ENCODE measurements at regions not wholly inside any gene's neighbourhood (a gene's known extent, or its start where the extent isn't known, plus 50 kb on each side); places are given as distances from the start of the nearest gene placed in this dataset.

DNA sequence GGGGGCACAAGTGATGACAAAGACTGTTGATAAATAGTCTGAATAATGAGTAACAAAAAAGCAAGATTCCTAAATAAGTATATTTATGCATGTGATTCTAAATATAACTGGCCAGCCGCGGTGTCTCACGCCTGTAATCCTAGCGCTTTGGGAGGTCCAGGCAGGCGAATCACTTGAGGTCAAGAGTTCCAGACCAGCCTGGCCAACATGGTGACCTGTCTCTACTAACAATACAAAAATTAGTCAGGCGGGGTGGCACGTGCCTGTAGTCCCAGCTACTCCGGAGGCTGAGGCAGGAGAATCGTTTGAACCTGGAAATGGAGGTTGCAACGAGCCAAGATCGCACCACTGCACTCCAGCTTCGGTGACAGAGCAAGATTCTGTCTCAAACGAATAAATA, 161.5 kb downstream of the TOMM20 start:
- Histone ChIP-seq H4K20me1 (replicated peaks; ENCODE audit: control insufficient read depth, insufficient read depth, low read length) (no peaks in the 10 kb centered on the region), H3K9ac (ENCODE audit: insufficient read depth in 1 of 2, low read depth in 2 of 2, low read length in 2 of 2) (no peak overlapping the region), H3K4me3 (no peak overlapping the region), H3K4me1 (replicated peaks in 1 of 2; ENCODE audit: control insufficient read depth in 2 of 2, insufficient read depth in 2 of 2, low read length in 2 of 2) (peaks cover 18 to 59% of the 10 kb centered on the region in 2 experiments), H3K36me3 (ENCODE audit: control insufficient read depth, insufficient read depth, low read length) (no peaks in the 10 kb centered on the region), H3K79me2 (ENCODE audit: control insufficient read depth, insufficient read depth, low read length) (no peaks in the 10 kb centered on the region), H3K4me2 (ENCODE audit: insufficient read depth, low read length) (no peak overlapping the region), H2AFZ (ENCODE audit: low read depth, low read length) (peak overlapping the region; percentile 36; the same call in 1 of the 2 replicates), H3K27ac (ENCODE audit: extremely low read depth, low read depth, low read length) (no peak overlapping the region), H3K9me3 (replicated peaks; ENCODE audit: control insufficient read depth, insufficient read depth, low read depth, low read length) (no peaks in the 10 kb centered on the region; the same call in none of the 2 replicates), H3K27me3 (ENCODE audit: control insufficient read depth in 2 of 2, insufficient read depth in 2 of 2, low read length in 2 of 2) (no peaks in the 10 kb centered on the region), H3K9me1 (ENCODE audit: control insufficient read depth, insufficient read depth, low read length) (no peaks in the 10 kb centered on the region)
- intact Hi-C loops (cut with micrococcal nuclease) (no loop called here), in situ Hi-C loops (cut with MboI) (no loop called here)
- TF ChIP-seq ZBTB33 (CRISPR knock-in tag; IDR thresholded peaks at IDR 0.05), result peak; percentile 89
- TF ChIP-seq SMAD2 (IDR thresholded peaks at IDR 0.05; ENCODE audit: low read depth, low read length), result no peak
- no peak for TF ChIP-seq CTBP1 (IDR thresholded peaks at IDR 0.05; ENCODE audit: borderline replicate concordance)
- no peak for DNase-seq (ENCODE audit: extremely low read depth in 1 of 4, low spot score in 3 of 4)
- ChIA-PET CTCF (ENCODE audit: low intra/inter-chr PET ratio) (no interaction called here), POLR2A (interaction anchor here (0.9 to 1.4 kb wide), 2 partner anchors 8 to 366 kb away, joined by 3 to 5 read pairs; no protein-coding TSS in a partner anchor)
- 78% methylated on average over 13 of the region's 13 CpGs for WGBS (ENCODE audit: insufficient coverage, low coverage, missing lambda C conversion rate)
- FAIRE-seq, result no peak
- no TSS peak for BruUV-seq (replicated peaks)
- no peak for ATAC-seq

GRCh38 chr1:234965111-234965510, 163.5 kb downstream of the TOMM20 start:
- Histone ChIP-seq H3K4me2 (ENCODE audit: insufficient read depth, low read length) (no peak overlapping the region), H3K4me1 (replicated peaks in 1 of 2; ENCODE audit: control insufficient read depth in 2 of 2, insufficient read depth in 2 of 2, low read length in 2 of 2) (peaks cover 21 to 58% of the 10 kb centered on the region in 2 experiments), H4K20me1 (replicated peaks; ENCODE audit: control insufficient read depth, insufficient read depth, low read length) (no peaks in the 10 kb centered on the region), H3K4me3 (no peak overlapping the region), H3K9me1 (ENCODE audit: control insufficient read depth, insufficient read depth, low read length) (no peaks in the 10 kb centered on the region), H3K27me3 (ENCODE audit: control insufficient read depth in 2 of 2, insufficient read depth in 2 of 2, low read length in 2 of 2) (no peaks in the 10 kb centered on the region), H3K36me3 (ENCODE audit: control insufficient read depth, insufficient read depth, low read length) (no peaks in the 10 kb centered on the region), H2AFZ (ENCODE audit: low read depth, low read length) (peak overlapping the region; percentile 94), H3K9ac (ENCODE audit: insufficient read depth in 1 of 2, low read depth in 2 of 2, low read length in 2 of 2) (no peak overlapping the region), H3K9me3 (replicated peaks; ENCODE audit: control insufficient read depth, insufficient read depth, low read depth, low read length) (no peaks in the 10 kb centered on the region; the same call in none of the 2 replicates), H3K79me2 (ENCODE audit: control insufficient read depth, insufficient read depth, low read length) (no peaks in the 10 kb centered on the region), H3K27ac (ENCODE audit: extremely low read depth, low read depth, low read length) (no peak overlapping the region)
- ATAC-seq, result no peak
- CTCF ChIA-PET (ENCODE audit: low intra/inter-chr PET ratio), result no interaction called here
- POLR2A ChIA-PET, result no interaction called here
- intact Hi-C loops (cut with micrococcal nuclease), result no loop called here
- DNase-seq (ENCODE audit: extremely low read depth in 1 of 4, low spot score in 3 of 4), result no peak
- no TSS peak for BruUV-seq (replicated peaks)
- in situ Hi-C loops (cut with MboI), result no loop called here
- FAIRE-seq, result no peak
- TF ChIP-seq WHSC1 (IDR thresholded peaks at IDR 0.05; ENCODE audit: low read length) (peak; percentile 24), SRSF1 (IDR thresholded peaks at IDR 0.05; ENCODE audit: low read depth, low read length) (no peak), CBFB (CRISPR knock-in tag; IDR thresholded peaks at IDR 0.05) (no peak), TSC22D4 (tag; IDR thresholded peaks at IDR 0.05) (0 out of 2 replicates have a peak, but pooled peaks have one; percentile 12), RBM17 (IDR thresholded peaks at IDR 0.05; ENCODE audit: borderline replicate concordance, low read depth, low read length) (no peak), ZBTB9 (CRISPR knock-in tag; IDR thresholded peaks at IDR 0.05) (peak; percentile 10; the same call in 1 of the 2 replicates), BACH1 (tag; IDR thresholded peaks at IDR 0.05) (0 out of 2 replicates have a peak, but pooled peaks have one; percentile 27), CEBPG (CRISPR knock-in tag; IDR thresholded peaks at IDR 0.05) (no peak), CEBPG (tag; conservative IDR thresholded peaks at IDR 0.05 in 1 of 2, IDR thresholded peaks at IDR 0.05 in 1 of 2) (peak in 1 of 2 experiments; percentile 72; a peak in 2 of 4 replicates)
- TF ChIP-seq, protein P1, sequence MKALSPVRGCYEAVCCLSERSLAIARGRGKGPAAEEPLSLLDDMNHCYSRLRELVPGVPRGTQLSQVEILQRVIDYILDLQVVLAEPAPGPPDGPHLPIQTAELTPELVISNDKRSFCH (CRISPR knock-in tag; IDR thresholded peaks at IDR 0.05), result no peak
- TF ChIP-seq, protein P1 (tag; IDR thresholded peaks at IDR 0.05), result peak; percentile 59

Measured in K562 (cell line).